DND-41 (cell line): ENCODE measurements at regions not wholly inside any gene's neighbourhood (a gene's known extent, or its start where the extent isn't known, plus 50 kb on each side); places are given as distances from the start of the nearest gene placed in this dataset.

Source experiments
- ATAC-seq: fragments of 200-7000 bp; cut with Tn5 transposase; 3 replicates; pipeline ENCODE4 v1.9.1; 2021; ENCODE audit warnings: low read depth; ENCODE audit not compliant: insufficient read depth
- DNase-seq: peaks from one replicate; pipeline ENCODE4 v3.0.0-alpha.2; 2020
- H2AFZ ChIP-seq: 2 replicates; pipeline ENCODE4 v1.6.0; 2012; ENCODE audit warnings: low read depth, low read length
- H3K27ac ChIP-seq: 2 replicates; pipeline ENCODE4 v1.5.1; 2012; ENCODE audit warnings: low read length, inconsistent platforms
- H3K27me3 ChIP-seq: fragments of 200-600 bp; sonication (generic); 2 replicates; pipeline ENCODE4 v1.6.0; 2012; ENCODE audit warnings: low read length, mild to moderate bottlenecking, inconsistent platforms; ENCODE audit not compliant: insufficient read depth, poor library complexity
- H3K36me3 ChIP-seq: 2 replicates; pipeline ENCODE4 v1.5.1; 2012; ENCODE audit warnings: low read length, inconsistent platforms; ENCODE audit not compliant: insufficient read depth
- H3K4me1 ChIP-seq: 2 replicates; pipeline ENCODE4 v1.5.1; 2012; ENCODE audit warnings: mild to moderate bottlenecking, low read length; ENCODE audit not compliant: insufficient read depth
- H3K4me2 ChIP-seq: 2 replicates; pipeline ENCODE4 v1.6.0; 2012; ENCODE audit warnings: mild to moderate bottlenecking, moderate library complexity, low read length, inconsistent platforms; ENCODE audit not compliant: insufficient read depth
- H3K4me3 ChIP-seq, 2 experiments: fragments of 200-600 bp in 1 of 2; shearing (Covaris generic) in 1 of 2; 2 replicates each; pipeline ENCODE4 v1.5.1; 2012 to 2016; ENCODE audit warnings: inconsistent platforms in 2 of 2, low read length in 2 of 2, mild to moderate bottlenecking in 2 of 2, low read depth in 1 of 2, moderate library complexity in 1 of 2
- H3K79me2 ChIP-seq: 2 replicates; pipeline ENCODE4 v1.6.0; 2012; ENCODE audit warnings: low read length, inconsistent platforms; ENCODE audit not compliant: insufficient read depth
- H3K9ac ChIP-seq: 2 replicates; pipeline ENCODE4 v1.6.0; 2012; ENCODE audit warnings: low read depth, mild to moderate bottlenecking, inconsistent platforms, low read length, moderate library complexity
- H3K9me3 ChIP-seq: 2 replicates; pipeline ENCODE4 v1.5.1; 2012; ENCODE audit warnings: low read length, moderate library complexity, mild to moderate bottlenecking, inconsistent platforms; ENCODE audit not compliant: insufficient read depth, severe bottlenecking
- H4K20me1 ChIP-seq: 2 replicates; pipeline ENCODE4 v1.6.0; 2012; ENCODE audit warnings: low read length; ENCODE audit not compliant: insufficient read depth
- CTCF ChIP-seq: IDR thresholded peaks from 2 replicates; pipeline ENCODE4 v1.5.1; 2012; ENCODE audit warnings: borderline replicate concordance, low read length, moderate library complexity, mild to moderate bottlenecking; ENCODE audit not compliant: poor library complexity, severe bottlenecking; ENCODE audit errors: extremely low read depth
- EZH2 ChIP-seq: IDR thresholded peaks from 3 replicates; pipeline ENCODE4 v1.6.1; 2012; ENCODE audit warnings: borderline replicate concordance, low read depth, mild to moderate bottlenecking, moderate library complexity, low read length, inconsistent platforms; ENCODE audit not compliant: severe bottlenecking

- H3K9ac ChIP-seq: no peak overlapping the region
- H3K27ac ChIP-seq: no peak overlapping the region
- H3K4me1 ChIP-seq: no peaks in the 10 kb centered on the region
- no peak overlapping the region for H2AFZ ChIP-seq
- ATAC-seq: no peak
- peaks cover 4% of the 10 kb centered on the region for H3K27me3 ChIP-seq
- no peak overlapping the region for H3K4me2 ChIP-seq
- no peaks in the 10 kb centered on the region for H4K20me1 ChIP-seq
- DNase-seq: no peak
- H3K79me2 ChIP-seq: no peaks in the 10 kb centered on the region
- no peaks in the 10 kb centered on the region for H3K36me3 ChIP-seq
- no peak overlapping the region for H3K4me3 ChIP-seq
- TF ChIP-seq CTCF: no peak
- TF ChIP-seq EZH2: no peak
- no peaks in the 10 kb centered on the region for H3K9me3 ChIP-seq
Observed at GRCh38 chr12:14135996-14136395, 154.6 kb upstream of the GRIN2B start.

- Histone ChIP-seq H3K36me3 (no peaks in the 10 kb centered on the region), H3K27me3 (peaks cover 4% of the 10 kb centered on the region), H3K4me2 (no peak overlapping the region), H3K9me3 (no peaks in the 10 kb centered on the region), H3K79me2 (no peaks in the 10 kb centered on the region), H2AFZ (no peak overlapping the region), H3K4me1 (no peaks in the 10 kb centered on the region), H3K27ac (no peak overlapping the region), H3K4me3 (no peak overlapping the region), H3K9ac (no peak overlapping the region), H4K20me1 (no peaks in the 10 kb centered on the region)
- DNase-seq (peak; percentile 8), ATAC-seq (peak; percentile 66)
- TF ChIP-seq CTCF (peak; percentile 49), EZH2 (no peak)
Observed at GRCh38 chr12:14138495-14138894, 157.1 kb upstream of the GRIN2B start.

- Histone ChIP-seq H3K9ac (no peak overlapping the region), H3K4me3 (no peak overlapping the region), H3K79me2 (no peaks in the 10 kb centered on the region), H2AFZ (no peak overlapping the region), H3K27me3 (peaks cover 7% of the 10 kb centered on the region), H3K27ac (no peak overlapping the region), H3K4me1 (no peaks in the 10 kb centered on the region), H4K20me1 (no peaks in the 10 kb centered on the region), H3K36me3 (no peaks in the 10 kb centered on the region), H3K4me2 (no peak overlapping the region), H3K9me3 (no peaks in the 10 kb centered on the region)
- ATAC-seq (no peak), DNase-seq (no peak)
- TF ChIP-seq CTCF (no peak), EZH2 (no peak)
Observed at GRCh38 chr12:14148489-14149270, 167.3 kb upstream of the GRIN2B start.

- peaks cover 7% of the 10 kb centered on the region for H3K27me3 ChIP-seq
- no peaks in the 10 kb centered on the region for H3K36me3 ChIP-seq
- H4K20me1 ChIP-seq: no peaks in the 10 kb centered on the region
- DNase-seq (no peak), ATAC-seq (no peak)
- H2AFZ ChIP-seq: no peak overlapping the region
- TF ChIP-seq EZH2 (no peak), CTCF (no peak)
- H3K4me2 ChIP-seq: no peak overlapping the region
- H3K9me3 ChIP-seq: no peaks in the 10 kb centered on the region
- H3K9ac ChIP-seq: no peak overlapping the region
- H3K4me1 ChIP-seq: no peaks in the 10 kb centered on the region
- H3K79me2 ChIP-seq: no peaks in the 10 kb centered on the region
- H3K27ac ChIP-seq: no peak overlapping the region
- H3K4me3 ChIP-seq: no peak overlapping the region
Observed at GRCh38 chr12:14153803-14154202, 172.4 kb upstream of the GRIN2B start.
